Activated T-cell treated with anti-CD3 and anti-CD28 coated beads, Interleukin-2, amount 50 U/mL, for 24 hours (primary cell): ENCODE measurements at regions not wholly inside any gene's neighbourhood (a gene's known extent, or its start where the extent isn't known, plus 50 kb on each side); places are given as distances from the start of the nearest gene placed in this dataset.

ENCODE experiments used
- DNase-seq: peaks from one replicate; pipeline ENCODE4 v3.0.0-alpha.2; 2020
- H3K27ac Mint-ChIP-seq: 2 replicates; pipeline ENCODE4 v1.8.0; 2020; ENCODE audit warnings: mild to moderate bottlenecking, mixed read lengths
- H3K27me3 Mint-ChIP-seq: 2 replicates; pipeline ENCODE4 v1.8.0; 2020; ENCODE audit warnings: mixed read lengths
- H3K36me3 Mint-ChIP-seq: 2 replicates; pipeline ENCODE4 v1.8.0; 2020; ENCODE audit warnings: low read depth, mixed read lengths
- H3K4me1 Mint-ChIP-seq: 2 replicates; pipeline ENCODE4 v1.8.0; 2020; ENCODE audit warnings: low read depth, mixed read lengths
- H3K4me3 Mint-ChIP-seq: 2 replicates; pipeline ENCODE4 v1.8.0; 2020; ENCODE audit warnings: mild to moderate bottlenecking, moderate library complexity, mixed read lengths
- H3K9me3 Mint-ChIP-seq: 2 replicates; pipeline ENCODE4 v1.8.0; 2020; ENCODE audit warnings: mixed read lengths

- no peak overlapping the region for H3K27ac Mint-ChIP-seq
- H3K36me3 Mint-ChIP-seq = no peaks in the 10 kb centered on the region
- peaks cover 25% of the 10 kb centered on the region for H3K9me3 Mint-ChIP-seq
- no peak for DNase-seq
- no peaks in the 10 kb centered on the region for H3K4me1 Mint-ChIP-seq
- H3K27me3 Mint-ChIP-seq = no peaks in the 10 kb centered on the region
- no peak overlapping the region for H3K4me3 Mint-ChIP-seq
These were observed 1205.0 kb upstream of the EPHA6 start for GRCh38 chr3:95609411-95609810.

DNA sequence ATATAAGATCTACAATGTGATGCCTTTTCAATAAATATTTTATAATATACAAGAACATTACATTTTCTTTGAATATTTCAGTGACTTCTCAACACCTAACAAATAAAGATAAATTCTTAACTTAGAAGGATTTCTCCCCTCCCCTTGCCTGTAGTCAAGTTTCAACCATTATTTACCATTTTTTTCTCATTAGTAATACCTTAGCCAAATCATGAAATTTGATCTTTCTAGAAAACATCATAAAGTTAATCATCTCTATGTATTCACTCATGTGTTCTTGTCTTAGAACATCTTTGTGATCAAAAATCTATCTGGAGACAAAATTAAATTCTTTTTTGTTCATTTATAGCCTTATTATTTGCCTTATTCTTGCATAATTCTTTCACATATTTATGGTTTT is 1201.8 kb upstream of the EPHA6 start:
- H3K4me3 Mint-ChIP-seq = no peak overlapping the region
- H3K9me3 Mint-ChIP-seq = peaks cover 22% of the 10 kb centered on the region
- H3K4me1 Mint-ChIP-seq = no peaks in the 10 kb centered on the region
- no peaks in the 10 kb centered on the region for H3K27me3 Mint-ChIP-seq
- DNase-seq = no peak
- no peaks in the 10 kb centered on the region for H3K36me3 Mint-ChIP-seq
- H3K27ac Mint-ChIP-seq = no peak overlapping the region

DNA sequence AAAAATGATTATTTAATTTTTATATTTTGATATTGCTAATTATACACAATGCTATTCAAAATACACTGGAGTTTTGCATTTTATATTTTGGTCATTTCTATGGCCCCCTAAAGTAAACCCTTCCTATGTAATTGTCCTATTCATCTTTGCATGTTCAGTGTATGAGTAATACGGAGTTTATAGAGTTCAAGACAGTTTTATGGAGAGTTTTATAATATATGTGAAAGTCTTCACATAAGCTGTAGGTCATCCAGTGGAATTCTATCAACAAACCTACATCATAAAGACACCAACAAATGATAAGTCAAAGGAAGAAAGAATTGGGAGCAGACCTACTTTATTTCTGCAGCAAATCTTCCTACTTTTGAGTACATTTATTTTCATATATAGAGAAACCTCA is 1200.4 kb upstream of the EPHA6 start:
- Mint-ChIP-seq H3K27me3 (no peaks in the 10 kb centered on the region), H3K36me3 (no peaks in the 10 kb centered on the region), H3K4me1 (no peaks in the 10 kb centered on the region), H3K27ac (no peak overlapping the region), H3K4me3 (no peak overlapping the region), H3K9me3 (peaks cover 22% of the 10 kb centered on the region)
- DNase-seq = no peak

- H3K4me3 Mint-ChIP-seq = no peak overlapping the region
- H3K9me3 Mint-ChIP-seq = peaks cover 18% of the 10 kb centered on the region
- no peak overlapping the region for H3K27ac Mint-ChIP-seq
- DNase-seq = no peak
- H3K27me3 Mint-ChIP-seq = no peaks in the 10 kb centered on the region
- no peaks in the 10 kb centered on the region for H3K4me1 Mint-ChIP-seq
- H3K36me3 Mint-ChIP-seq = no peaks in the 10 kb centered on the region
These were observed 1198.6 kb upstream of the EPHA6 start for GRCh38 chr3:95615592-95616310.

GRCh38 chr3:95626107-95626506 is 1188.3 kb upstream of the EPHA6 start:
- Mint-ChIP-seq H3K9me3 (peaks cover 8% of the 10 kb centered on the region), H3K4me3 (no peak overlapping the region), H3K27ac (no peak overlapping the region), H3K4me1 (no peaks in the 10 kb centered on the region), H3K36me3 (no peaks in the 10 kb centered on the region), H3K27me3 (no peaks in the 10 kb centered on the region)
- no peak for DNase-seq

GRCh38 chr3:95627293-95627692 is 1187.1 kb upstream of the EPHA6 start:
- DNase-seq = no peak
- peaks cover 8% of the 10 kb centered on the region for H3K9me3 Mint-ChIP-seq
- H3K4me3 Mint-ChIP-seq = no peak overlapping the region

DNA sequence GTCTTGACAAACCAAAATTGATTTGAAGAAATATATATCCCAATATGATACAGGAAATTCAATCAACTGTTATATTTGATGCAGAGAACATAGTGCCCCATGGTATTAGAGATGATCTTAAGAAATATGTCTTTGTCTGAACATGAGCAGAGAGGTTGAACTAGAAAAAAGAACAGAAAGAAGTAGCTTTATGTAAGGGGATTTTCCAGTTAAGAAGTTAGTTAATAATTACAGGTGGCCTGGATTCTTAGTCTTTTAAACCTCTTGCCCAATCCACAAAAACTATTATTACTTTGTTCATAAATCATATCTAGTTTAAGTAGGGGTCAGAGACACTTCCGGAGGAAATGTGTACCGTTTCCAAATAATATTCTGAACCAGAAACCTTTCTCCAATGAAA is 1186.7 kb upstream of the EPHA6 start:
- DNase-seq = no peak
- peaks cover 8% of the 10 kb centered on the region for H3K9me3 Mint-ChIP-seq
- no peaks in the 10 kb centered on the region for H3K36me3 Mint-ChIP-seq
- H3K27ac Mint-ChIP-seq = no peak overlapping the region
- no peaks in the 10 kb centered on the region for H3K4me1 Mint-ChIP-seq
- H3K27me3 Mint-ChIP-seq = no peaks in the 10 kb centered on the region
- no peak overlapping the region for H3K4me3 Mint-ChIP-seq

More at GRCh38 chr3:95627293-95627692, 1187.1 kb upstream of the EPHA6 start:
- H3K4me1 Mint-ChIP-seq = no peaks in the 10 kb centered on the region
- no peaks in the 10 kb centered on the region for H3K36me3 Mint-ChIP-seq
- no peak overlapping the region for H3K27ac Mint-ChIP-seq
- no peaks in the 10 kb centered on the region for H3K27me3 Mint-ChIP-seq

- H3K4me3 Mint-ChIP-seq = no peak overlapping the region
- H3K27ac Mint-ChIP-seq = no peak overlapping the region
- H3K9me3 Mint-ChIP-seq = peaks cover 8% of the 10 kb centered on the region
- no peaks in the 10 kb centered on the region for H3K4me1 Mint-ChIP-seq
- DNase-seq = no peak
- no peaks in the 10 kb centered on the region for H3K27me3 Mint-ChIP-seq
- H3K36me3 Mint-ChIP-seq = no peaks in the 10 kb centered on the region
These were observed 1184.6 kb upstream of the EPHA6 start for GRCh38 chr3:95629802-95630201.

DNA sequence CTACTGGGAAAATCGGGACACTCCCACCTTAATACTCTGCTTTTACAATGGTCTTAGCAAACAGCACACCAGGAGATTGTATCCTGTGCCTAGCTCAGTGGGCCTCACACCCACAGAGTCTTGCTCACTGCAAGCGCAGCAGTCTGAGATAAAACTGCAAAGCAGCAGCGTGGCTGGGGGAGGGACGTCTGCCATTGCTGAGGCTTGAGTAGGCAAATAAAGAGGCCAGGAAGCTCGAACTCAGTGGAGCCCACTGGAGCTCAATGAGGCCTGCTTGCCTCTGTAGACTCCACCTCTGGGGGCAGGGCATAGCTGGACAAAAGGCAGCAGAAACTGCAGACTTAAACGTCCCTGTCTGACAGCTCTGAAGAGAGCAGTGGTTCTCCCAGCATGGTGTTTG is 1169.1 kb upstream of the EPHA6 start:
- Mint-ChIP-seq H3K36me3 (no peaks in the 10 kb centered on the region), H3K27me3 (no peaks in the 10 kb centered on the region), H3K27ac (no peak overlapping the region), H3K4me3 (no peak overlapping the region), H3K9me3 (peaks cover 17% of the 10 kb centered on the region), H3K4me1 (no peaks in the 10 kb centered on the region)
- no peak for DNase-seq

GRCh38 chr3:95654570-95655362 is 1159.6 kb upstream of the EPHA6 start:
- no peak overlapping the region for H3K27ac Mint-ChIP-seq
- no peaks in the 10 kb centered on the region for H3K27me3 Mint-ChIP-seq
- peaks cover 2% of the 10 kb centered on the region for H3K9me3 Mint-ChIP-seq
- no peak for DNase-seq
- H3K4me1 Mint-ChIP-seq = no peaks in the 10 kb centered on the region
- no peaks in the 10 kb centered on the region for H3K36me3 Mint-ChIP-seq
- H3K4me3 Mint-ChIP-seq = no peak overlapping the region

DNA sequence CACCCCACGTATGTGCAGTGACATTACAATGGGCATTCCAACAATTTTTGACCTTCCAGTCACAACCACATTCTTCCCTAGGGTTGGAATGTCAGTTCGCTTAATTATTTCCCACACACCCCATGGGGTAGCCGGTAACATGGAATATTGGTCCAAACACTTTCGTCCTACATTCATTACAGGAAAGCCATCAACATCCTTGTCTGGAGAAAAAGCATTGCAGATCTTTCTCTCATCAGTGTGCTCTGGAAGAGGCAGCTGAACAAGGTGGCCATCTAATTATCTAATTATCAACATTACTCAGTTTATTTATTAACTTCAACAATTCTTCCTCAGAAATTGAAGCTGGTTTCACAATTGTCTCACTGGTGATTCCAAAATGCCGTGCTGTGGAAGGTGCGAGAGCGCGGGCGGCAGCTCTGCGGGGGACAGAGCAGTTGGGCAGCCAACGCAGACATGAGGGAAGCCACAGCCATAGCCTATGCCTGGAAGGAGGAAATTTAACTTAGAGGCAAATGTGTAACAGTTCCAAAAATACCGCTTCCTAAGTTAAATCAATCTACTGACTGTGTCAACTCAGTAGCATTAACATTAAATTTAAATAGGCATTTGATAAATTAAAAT is 1158.9 kb upstream of the EPHA6 start:
- no peak overlapping the region for H3K27ac Mint-ChIP-seq
- no peaks in the 10 kb centered on the region for H3K27me3 Mint-ChIP-seq
- H3K4me3 Mint-ChIP-seq = no peak overlapping the region
- peaks cover 2% of the 10 kb centered on the region for H3K9me3 Mint-ChIP-seq
- no peaks in the 10 kb centered on the region for H3K36me3 Mint-ChIP-seq
- no peaks in the 10 kb centered on the region for H3K4me1 Mint-ChIP-seq
- DNase-seq = no peak

GRCh38 chr3:95670765-95671164 is 1143.6 kb upstream of the EPHA6 start:
- Mint-ChIP-seq H3K4me3 (no peak overlapping the region), H3K27me3 (no peaks in the 10 kb centered on the region), H3K9me3 (no peaks in the 10 kb centered on the region), H3K36me3 (no peaks in the 10 kb centered on the region), H3K4me1 (no peaks in the 10 kb centered on the region), H3K27ac (no peak overlapping the region)
- no peak for DNase-seq

DNA sequence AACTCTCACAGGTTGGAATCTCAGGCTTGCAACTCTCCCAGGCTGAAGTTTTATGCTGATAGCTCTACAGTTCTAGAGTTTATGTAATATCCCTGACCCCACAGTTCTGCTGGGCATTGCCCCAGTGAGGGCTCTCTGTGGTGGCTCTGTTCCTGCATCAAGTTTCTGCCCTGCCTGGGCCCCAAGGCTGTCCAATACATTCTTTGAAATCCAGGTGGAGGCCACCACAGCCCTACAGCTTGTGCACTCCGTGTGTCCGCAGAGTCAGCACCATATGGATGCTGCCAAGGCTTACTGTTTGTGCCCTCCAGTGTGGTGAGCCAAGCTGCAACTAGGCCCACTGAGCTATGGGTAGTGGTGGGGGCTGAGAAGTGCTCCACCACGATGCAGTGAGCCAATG is 1141.2 kb upstream of the EPHA6 start:
- peaks cover 2% of the 10 kb centered on the region for H3K9me3 Mint-ChIP-seq
- no peaks in the 10 kb centered on the region for H3K27me3 Mint-ChIP-seq

DNA sequence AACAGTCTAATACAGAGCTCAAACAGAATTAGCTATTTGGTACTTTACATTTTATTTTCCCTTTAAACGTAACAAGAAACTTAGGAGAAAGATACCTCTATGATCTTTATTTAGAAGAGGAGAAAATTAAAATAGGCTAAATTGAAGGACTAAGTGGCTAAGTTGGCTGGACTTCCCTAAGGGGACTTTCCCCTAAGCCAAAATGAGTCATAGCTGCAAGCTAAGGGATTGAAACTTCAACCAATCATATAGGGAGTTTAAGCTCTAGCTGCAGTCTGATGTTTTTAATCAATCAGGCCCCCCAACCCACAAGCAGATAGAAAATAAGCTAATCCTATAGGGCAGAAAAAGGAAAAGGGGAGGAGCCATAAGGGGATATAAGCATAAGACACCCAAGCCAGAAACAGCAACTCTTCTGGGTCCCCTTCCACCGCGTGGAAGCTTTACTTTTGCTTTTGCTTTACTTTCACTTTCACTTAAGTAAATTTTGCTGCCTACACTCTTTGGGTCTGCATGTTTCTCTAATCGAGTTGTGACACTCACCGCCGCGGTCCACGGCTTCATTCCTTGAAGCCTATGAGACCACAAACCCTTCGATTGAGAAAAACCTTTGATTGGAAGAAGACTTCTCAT is 1108.5 kb upstream of the EPHA6 start:
- Mint-ChIP-seq H3K9me3 (peaks cover 9% of the 10 kb centered on the region), H3K36me3 (no peaks in the 10 kb centered on the region), H3K27me3 (no peaks in the 10 kb centered on the region), H3K4me3 (peak overlapping the region; percentile 43), H3K4me1 (peaks cover 3% of the 10 kb centered on the region), H3K27ac (no peak overlapping the region)
- no peak for DNase-seq

More for the DNA sequence above, 1141.2 kb upstream of the EPHA6 start:
- no peak overlapping the region for H3K27ac Mint-ChIP-seq
- no peaks in the 10 kb centered on the region for H3K36me3 Mint-ChIP-seq
- no peak for DNase-seq
- H3K4me3 Mint-ChIP-seq = no peak overlapping the region
- H3K4me1 Mint-ChIP-seq = no peaks in the 10 kb centered on the region
